ENCODE measurements at regions not wholly inside any gene's neighbourhood (a gene's known extent, or its start where the extent isn't known, plus 50 kb on each side); places are given as distances from the start of the nearest gene placed in this dataset.

DNA sequence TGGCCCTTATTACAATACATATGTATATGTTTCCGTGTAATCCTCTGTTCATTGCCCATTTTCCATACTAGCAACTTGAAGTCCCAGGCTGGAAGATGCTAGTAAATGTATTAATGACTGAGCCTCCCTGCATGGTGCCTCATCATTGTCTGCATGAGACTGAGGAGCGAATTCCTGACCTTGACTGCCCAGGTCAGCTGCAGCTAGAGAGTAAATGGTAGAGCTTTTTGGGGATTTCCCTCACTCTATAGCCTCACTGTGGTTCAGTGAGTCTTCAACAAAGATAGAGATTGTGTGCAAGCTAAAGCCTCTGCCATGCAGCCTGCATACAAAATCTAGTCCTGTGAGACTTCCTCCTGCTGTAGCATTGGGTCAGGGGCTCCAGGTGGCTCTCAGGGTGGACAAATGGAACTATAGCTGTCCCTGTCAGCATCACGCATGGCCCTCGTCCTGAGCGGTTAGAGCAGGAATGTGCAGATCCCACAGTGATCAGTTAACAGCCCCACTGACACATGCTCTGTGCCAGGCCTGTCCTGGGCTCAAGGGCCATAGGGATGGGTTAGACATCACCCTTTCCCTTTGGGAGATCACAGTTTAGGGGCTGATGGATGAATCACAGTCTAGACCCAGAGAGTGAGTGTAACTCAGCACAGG, 741.7 kb downstream of the MATN1 start:
- DNase-seq (ENCODE audit: low read depth, low spot score), result no peak

DNA sequence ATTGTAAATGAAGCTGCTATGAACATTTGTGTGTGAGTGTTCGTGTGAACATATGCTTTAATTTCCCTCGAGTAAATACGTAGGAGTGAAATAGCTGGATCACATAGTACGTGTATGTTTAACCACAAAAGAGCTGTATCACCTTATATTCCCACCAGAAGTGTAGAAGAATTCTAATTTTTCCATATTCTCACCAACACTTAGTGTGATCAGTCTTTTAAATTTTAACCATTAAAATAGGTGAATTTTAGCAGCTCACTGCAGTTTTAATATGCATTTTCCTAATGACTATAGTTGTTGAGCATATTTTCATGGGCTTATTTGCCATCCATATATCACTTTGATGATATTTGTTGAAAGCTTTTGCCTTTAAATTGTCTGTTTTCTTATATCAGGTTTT, 741.2 kb downstream of the PTPRU start:
- no peak for DNase-seq (ENCODE audit: low read depth, low spot score)

GRCh38 chr1:29975036-29975694, 738.8 kb downstream of the PTPRU start:
- peak; percentile 76 for DNase-seq (ENCODE audit: low read depth, low spot score)

DNA sequence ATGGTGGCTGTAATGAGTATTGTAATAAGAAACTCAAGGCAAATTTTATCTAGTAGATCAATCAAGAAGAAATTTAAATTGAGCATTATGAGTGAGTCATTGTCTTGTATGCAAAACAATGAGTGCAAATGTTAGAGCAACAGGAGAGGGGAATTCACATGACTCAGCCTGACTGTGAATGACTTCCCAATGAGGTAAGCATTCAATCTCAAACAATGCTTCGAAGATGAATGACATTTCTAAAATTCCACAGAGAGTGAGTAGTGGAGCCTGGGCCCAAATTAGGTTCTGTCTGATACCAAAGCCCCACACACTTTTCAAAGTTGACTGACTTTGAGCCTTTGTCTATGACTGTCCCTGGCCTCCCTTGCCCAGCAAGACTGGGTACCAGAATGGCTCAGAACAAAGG, 738.0 kb downstream of the PTPRU start:
- peak; percentile 61 for DNase-seq (ENCODE audit: low read depth, low spot score)

DNA sequence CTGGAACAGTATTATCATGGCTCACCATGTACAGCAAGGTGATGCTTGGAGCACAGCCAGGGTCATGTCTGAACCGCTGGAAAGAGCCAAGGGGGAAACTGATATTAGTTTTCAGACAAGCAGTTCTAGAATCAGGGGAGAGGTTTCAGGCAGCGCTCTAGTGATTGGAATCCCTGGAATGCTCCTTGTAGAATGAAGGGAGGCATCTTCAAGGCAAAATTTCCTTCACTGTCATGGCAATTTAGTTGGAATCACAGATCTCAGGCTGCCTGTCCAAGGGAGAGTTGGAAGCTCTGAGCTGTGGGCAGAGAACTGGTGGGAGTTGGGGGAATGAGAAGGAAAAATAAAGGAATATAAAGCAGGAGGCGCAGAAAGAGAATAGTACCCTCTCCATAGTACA, 737.1 kb downstream of the PTPRU start:
- peak; percentile 54 for DNase-seq (ENCODE audit: low read depth, low spot score)

DNA sequence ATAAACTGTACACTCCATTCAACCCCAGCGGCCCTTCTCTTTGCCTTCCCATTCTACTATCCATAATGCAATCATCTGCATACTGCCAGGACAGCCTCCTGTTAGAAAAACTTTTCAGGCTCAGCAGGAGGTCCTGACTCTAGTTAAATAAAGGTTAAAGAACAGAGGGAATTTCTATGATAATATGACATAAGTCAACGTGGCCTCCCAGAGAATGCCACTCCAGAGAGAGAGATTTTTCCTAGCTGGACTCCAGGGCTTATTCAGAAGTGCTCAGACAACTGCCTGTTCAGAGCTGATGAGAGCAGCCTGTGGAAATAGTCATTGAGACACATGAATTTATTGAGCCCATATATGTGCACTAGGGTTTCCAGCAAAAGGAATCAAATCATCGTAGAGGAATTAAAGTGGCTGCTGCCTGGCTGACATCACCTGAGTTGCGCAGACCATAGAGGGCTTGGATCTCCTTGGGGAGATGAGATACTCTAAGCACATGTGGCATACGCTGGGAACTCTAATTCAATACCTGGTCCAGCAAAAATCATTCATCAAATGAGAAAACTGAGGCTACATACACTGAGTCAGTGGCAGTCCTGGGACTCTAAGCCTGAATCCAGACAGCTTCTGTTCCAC, 736.2 kb downstream of the PTPRU start:
- no peak for DNase-seq (ENCODE audit: low read depth, low spot score)

DNA sequence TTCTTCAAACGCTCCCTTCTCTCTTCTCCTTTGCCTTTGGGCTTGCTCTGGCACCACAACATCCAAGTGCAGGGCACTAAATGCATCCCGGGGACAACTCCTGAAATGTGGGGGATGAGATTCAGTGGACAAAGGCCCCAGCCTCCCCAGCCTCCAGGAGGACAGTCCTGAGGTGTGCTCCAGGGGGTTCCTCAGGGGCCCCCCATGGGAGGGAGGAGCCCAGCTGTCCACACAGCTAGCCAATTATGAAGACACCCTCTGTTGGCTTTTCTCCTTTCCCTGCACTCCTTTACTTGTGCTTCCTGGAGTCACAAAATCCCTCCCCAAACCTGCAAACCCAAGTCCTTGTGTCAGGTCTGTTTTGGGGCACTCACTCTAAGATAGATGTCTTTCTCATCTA, 735.4 kb downstream of the PTPRU start:
- DNase-seq (ENCODE audit: low read depth, low spot score), result no peak

- no peak for DNase-seq (ENCODE audit: low read depth, low spot score)
These were observed 734.5 kb downstream of the PTPRU start for GRCh38 chr1:29970747-29971325.

GRCh38 chr1:29969576-29969975, 733.3 kb downstream of the PTPRU start:
- no peak for DNase-seq (ENCODE audit: low read depth, low spot score)

DNA sequence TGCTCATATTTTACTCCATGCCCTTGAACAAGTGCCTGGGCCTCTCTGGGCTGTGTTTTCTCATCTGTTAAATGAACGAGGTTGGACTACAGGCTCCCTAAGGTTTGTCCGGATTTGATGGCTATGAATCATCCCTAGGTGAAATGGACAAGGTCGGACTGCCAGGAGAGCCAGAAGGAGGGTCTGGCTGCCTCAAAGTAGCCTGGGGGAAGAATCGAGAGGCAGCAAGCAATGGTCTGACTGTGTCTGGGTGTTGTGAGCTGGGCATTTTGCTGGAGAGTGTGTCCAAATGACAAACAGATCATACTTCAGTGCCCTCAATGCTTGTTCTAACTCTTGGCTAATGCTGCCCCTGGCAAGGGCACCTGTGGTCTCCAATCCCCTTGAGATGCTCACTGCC, 730.9 kb downstream of the PTPRU start:
- DNase-seq (ENCODE audit: low read depth, low spot score), result no peak

DNA sequence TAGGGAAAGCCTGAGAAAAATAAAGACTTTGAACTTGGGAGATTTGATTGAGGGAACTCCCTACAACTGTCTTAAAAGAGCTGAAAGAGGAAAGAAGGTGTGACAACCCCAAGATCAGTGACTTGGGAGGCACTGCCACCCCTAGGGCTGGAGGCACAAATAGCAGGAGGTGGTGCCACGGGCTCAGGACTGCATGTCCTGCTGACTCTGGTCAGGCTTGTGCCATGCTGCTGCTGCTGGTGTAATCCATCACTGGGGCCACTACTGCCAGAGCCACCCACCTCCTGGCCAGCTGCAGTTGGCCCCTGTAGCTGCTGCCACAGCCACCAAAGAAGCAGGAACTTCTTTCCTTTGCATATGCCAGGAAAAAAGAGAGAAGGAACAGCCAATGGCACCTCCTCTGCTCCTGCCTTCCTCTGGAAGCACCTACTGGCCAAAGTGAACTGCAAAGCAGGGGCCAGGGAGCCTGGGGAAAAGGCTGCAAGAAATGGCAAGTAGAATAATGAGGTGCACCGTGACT, 730.3 kb downstream of the PTPRU start:
- no peak for DNase-seq (ENCODE audit: low read depth, low spot score)

DNA sequence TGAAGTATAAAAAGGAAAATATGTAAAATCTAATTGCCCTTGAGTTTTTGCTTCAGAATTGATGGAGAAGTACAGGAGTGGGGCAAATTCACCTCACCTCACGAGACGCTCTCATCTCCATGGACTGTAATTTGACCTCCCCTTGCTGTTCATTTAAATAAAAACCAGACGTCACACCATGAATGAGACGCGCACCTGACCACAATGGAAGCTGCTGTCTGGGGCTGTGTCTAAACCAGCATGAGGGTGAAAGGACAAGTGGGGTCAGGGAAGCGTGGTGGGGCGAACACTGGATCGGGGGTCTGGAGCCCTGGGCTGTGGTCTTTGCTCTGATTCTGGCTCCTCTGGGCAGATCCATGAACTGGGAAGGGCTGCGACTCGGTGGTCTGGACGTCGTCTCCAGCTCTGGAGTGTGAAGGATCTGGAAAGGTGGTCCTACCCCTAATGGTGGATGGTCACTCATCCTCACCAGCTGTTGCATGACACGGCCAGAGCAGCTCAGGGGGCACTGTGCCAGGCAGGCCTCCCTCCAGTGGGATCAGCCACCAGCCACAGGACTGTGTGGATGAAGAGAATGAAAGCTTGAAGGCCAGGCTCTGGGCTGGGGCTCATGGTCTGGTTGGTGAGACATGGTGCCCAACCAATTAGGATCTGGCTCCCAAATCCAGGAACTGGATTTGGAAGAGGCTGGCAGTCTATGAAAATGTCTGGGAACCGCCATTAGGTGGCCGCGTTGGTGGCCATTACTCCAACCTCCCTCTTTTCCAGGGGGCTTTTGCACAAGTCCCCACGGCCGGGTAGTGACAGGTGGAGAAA, 728.6 kb downstream of the PTPRU start:
- no peak for DNase-seq (ENCODE audit: low read depth, low spot score)

DNA sequence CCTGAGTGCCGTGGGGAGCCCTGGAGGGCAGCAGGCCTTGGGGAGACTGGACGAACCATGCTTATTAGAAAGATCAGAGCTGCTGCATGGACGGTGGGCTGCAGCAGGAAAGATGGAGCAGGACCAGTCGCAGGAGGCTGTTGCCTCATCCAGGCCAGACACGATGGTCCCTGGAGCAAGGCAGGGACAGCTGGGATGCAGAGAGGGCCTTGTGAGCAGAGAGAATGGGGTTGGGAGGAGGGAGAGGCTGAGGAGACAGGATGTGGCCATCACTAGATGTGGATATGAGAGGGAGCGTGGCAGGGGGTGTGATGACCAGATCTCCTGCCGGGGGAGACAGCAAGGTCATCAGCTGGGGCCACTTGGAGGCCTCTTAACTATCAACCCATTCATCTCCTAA, 727.6 kb downstream of the PTPRU start:
- no peak for DNase-seq (ENCODE audit: low read depth, low spot score)

- DNase-seq (ENCODE audit: low read depth, low spot score), result no peak
These were observed 726.5 kb downstream of the PTPRU start for GRCh38 chr1:29962831-29963247.

DNA sequence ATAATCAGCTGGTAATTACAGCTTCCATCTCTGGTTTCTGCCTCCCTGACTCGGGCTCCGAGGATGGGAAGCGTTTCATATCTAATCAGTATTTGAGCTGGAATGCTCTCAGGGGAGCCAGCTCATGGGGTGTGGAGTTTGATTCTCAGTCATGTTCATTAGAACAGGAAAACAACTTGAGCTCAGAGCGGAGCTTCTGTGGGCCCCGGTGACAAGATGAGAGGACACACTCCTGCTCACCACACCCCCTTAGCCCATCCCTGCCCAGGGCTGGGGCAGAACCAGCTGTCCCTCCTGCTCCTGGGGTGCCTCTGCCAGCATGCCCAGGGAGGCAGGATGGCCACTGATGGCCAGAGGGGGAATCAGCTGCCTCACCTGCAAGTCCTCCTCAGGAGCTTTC, 726.0 kb downstream of the PTPRU start:
- no peak for DNase-seq (ENCODE audit: low read depth, low spot score)

DNA sequence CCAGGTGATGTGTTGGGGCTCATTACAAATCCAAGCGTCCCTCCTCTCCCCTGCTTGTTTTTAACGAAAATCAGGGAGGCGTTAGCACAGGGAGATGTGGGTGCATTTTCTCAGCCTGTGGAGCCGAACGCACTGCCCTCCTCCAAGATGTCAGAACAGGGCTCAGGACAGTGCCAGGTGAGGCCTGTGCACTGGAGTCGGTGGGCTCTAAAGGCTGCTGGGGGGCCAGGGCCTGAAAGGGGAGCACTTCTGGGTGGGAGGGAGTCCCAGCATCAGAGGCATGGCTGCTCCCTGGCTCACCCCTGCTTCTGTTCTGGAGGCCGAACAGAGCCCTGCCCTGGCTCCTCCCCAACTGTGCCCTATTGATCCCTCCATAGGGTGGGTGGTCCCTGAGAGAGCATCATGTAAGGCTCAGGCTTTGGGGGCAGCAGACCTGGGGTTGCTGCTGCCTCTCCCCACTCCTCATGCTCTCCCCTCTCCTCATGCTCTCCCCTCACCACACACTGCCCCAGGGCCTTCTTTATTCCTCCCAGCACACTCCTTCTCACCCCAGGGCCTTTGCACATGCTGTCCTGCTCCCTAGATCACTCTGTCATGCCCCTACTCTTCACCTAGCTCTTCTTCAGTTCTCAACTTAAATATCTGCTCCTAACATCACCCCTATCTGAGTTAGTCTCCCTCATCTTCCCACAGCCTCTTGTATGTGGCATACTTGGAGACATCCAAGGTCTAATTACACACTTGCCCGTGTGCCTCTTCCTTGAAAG, 725.2 kb downstream of the PTPRU start:
- DNase-seq (ENCODE audit: low read depth, low spot score), result no peak

- DNase-seq (ENCODE audit: low read depth, low spot score), result peak; percentile 65
These were observed 724.6 kb downstream of the PTPRU start for GRCh38 chr1:29960876-29961275.

- DNase-seq (ENCODE audit: low read depth, low spot score), result no peak
These were observed 723.9 kb downstream of the PTPRU start for GRCh38 chr1:29960156-29960755.

DNA sequence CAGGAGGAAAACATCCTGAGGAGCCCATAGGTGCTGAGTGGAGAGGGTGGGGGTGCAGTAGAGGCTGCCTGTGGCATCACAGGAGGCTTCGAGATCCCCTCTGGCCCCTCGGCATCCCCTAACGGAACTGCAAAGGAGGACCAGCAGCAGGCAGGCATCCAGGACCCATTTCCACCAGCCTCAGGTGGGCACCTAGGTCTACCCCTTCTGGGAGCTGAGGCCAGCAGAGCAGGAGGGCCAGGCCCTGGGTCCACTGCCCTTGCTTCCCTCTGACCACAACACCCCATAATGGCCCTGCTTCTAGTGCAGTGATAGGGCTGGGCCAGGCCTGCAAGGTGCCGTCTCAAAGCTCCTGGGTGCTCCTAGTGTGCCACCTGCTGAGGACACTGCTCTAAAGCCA, 723.0 kb downstream of the PTPRU start:
- DNase-seq (ENCODE audit: low read depth, low spot score), result no peak

GRCh38 chr1:29958271-29958670, 721.9 kb downstream of the PTPRU start:
- no peak for DNase-seq (ENCODE audit: low read depth, low spot score)
